GM12878 (cell line): ENCODE measurements at regions not wholly inside any gene's neighbourhood (a gene's known extent, or its start where the extent isn't known, plus 50 kb on each side); places are given as distances from the start of the nearest gene placed in this dataset.
"Not testable (repeated sequence)": the region's sequence is repeated elsewhere in the genome, so short reads cannot be mapped to it uniquely, and the experiment has no call there.

ENCODE experiments used
- CHD4 ChIP-seq: fragments of 200-600 bp; sonication (generic); IDR thresholded peaks from 2 replicates; pipeline ENCODE4 v1.6.1; 2016; ENCODE audit warnings: mild to moderate bottlenecking
- FOXK2 ChIP-seq: fragments of 450-650 bp; IDR thresholded peaks from 2 replicates; pipeline ENCODE4 v1.6.1; 2017; ENCODE audit warnings: mild to moderate bottlenecking, moderate library complexity
- MXI1 ChIP-seq: fragments of 150-350 bp; IDR thresholded peaks from 2 replicates; pipeline ENCODE4 v1.6.1; 2011; ENCODE audit warnings: low read depth, mild to moderate bottlenecking, inconsistent platforms, low read length, improper control_type of control experiment
- POLR2A ChIP-seq: IDR thresholded peaks from 2 replicates; pipeline ENCODE4 v1.6.1; 2011; ENCODE audit warnings: low read depth, mild to moderate bottlenecking, low read length
- POLR2AphosphoS5 ChIP-seq: IDR thresholded peaks from 2 replicates; pipeline ENCODE4 v1.6.1; 2011; ENCODE audit warnings: mild to moderate bottlenecking, low read length, inconsistent platforms
- RFX5 ChIP-seq: IDR thresholded peaks from 2 replicates; pipeline ENCODE4 v1.6.1; 2011; ENCODE audit warnings: low read depth, low read length, improper control_type of control experiment
- SP1 ChIP-seq: IDR thresholded peaks from one replicate; pipeline ENCODE4 v1.6.1; 2011; ENCODE audit warnings: low read depth, low read length
- YY1 ChIP-seq: IDR thresholded peaks from 2 replicates; pipeline ENCODE4 v1.6.1; 2011; ENCODE audit warnings: low read depth, mild to moderate bottlenecking, low read length
- ZNF384 ChIP-seq: IDR thresholded peaks from 2 replicates; pipeline ENCODE4 v1.6.1; 2012; ENCODE audit warnings: low read depth, mild to moderate bottlenecking, low read length, improper control_type of control experiment, borderline replicate concordance
- ZNF592 ChIP-seq: fragments of 450-650 bp; IDR thresholded peaks from 2 replicates; pipeline ENCODE4 v1.6.1; 2017; ENCODE audit warnings: mild to moderate bottlenecking, moderate library complexity
- TF ChIP-seq, protein P1 (sequence below): IDR thresholded peaks from 2 replicates; pipeline ENCODE4 v1.6.1; 2012; ENCODE audit warnings: low read depth, low read length, improper control_type of control experiment

DNA sequence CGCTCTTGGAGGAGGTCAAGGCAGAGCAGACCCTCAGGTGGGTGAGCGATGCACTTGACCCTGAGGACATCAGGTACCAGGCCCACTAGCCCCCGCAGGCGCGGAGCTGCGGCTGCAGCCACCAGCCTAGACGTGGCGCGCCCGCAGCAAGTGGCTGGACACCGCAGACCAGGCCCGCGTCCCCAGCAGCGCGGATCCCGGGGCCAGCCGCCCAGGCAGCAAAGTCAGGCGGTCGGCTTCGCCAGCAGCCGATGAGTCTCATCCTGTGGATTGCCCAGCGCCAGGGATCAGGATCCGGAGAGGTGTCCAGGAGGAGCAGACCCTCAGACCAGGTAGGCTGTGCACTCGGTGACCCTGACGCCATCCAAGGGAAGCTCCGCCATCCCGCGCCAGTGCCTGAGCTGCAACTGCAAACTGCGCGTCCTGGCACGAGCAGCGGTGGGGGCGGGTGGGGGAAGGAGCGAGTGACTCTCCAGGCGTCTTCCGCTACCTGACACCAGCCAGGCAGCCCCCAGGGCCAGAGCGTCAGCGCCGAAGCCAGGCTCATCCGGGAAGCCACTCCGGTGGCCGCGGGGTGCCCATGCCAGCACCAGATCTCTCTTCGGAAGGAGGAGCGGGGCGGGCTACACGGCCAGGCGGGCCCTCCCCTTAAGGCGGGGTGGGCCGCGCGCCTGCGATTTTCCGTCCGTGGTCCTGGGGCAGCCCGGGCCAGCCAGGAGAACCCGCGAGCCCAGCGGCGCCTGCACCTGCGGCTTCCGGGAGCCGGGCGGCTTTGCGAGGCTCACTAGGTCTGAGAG lies 92.6 kb upstream of the THOC3 start:
- TF ChIP-seq POLR2AphosphoS5, RFX5, ZNF384, MXI1, SP1, YY1, FOXK2, CHD4, POLR2A, ZNF592: not testable (repeated sequence)
- TF ChIP-seq, protein P1, sequence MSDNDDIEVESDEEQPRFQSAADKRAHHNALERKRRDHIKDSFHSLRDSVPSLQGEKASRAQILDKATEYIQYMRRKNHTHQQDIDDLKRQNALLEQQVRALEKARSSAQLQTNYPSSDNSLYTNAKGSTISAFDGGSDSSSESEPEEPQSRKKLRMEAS, result not testable (repeated sequence)
